IPS-15b (cell line): ENCODE measurements at regions not wholly inside any gene's neighbourhood (a gene's known extent, or its start where the extent isn't known, plus 50 kb on each side); places are given as distances from the start of the nearest gene placed in this dataset.

Experiments
- H3K27me3 ChIP-seq: one replicate; pipeline ENCODE4 v1.6.1; 2013; ENCODE audit warnings: low read length; ENCODE audit not compliant: control insufficient read depth, insufficient read depth
- H3K36me3 ChIP-seq: one replicate; pipeline ENCODE4 v1.6.1; 2013; ENCODE audit warnings: low read length; ENCODE audit not compliant: control insufficient read depth, insufficient read depth
- H3K4me1 ChIP-seq: one replicate; pipeline ENCODE4 v1.6.1; 2013; ENCODE audit warnings: mild to moderate bottlenecking, low read length; ENCODE audit not compliant: control insufficient read depth, insufficient read depth
- H3K4me3 ChIP-seq: one replicate; pipeline ENCODE4 v1.5.1; 2013; ENCODE audit warnings: low read depth, low read length
- H3K9ac ChIP-seq: one replicate; pipeline ENCODE4 v1.6.1; 2013; ENCODE audit warnings: low read depth, mild to moderate bottlenecking, low read length
- H3K9me3 ChIP-seq: one replicate; pipeline ENCODE4 v1.6.1; 2013; ENCODE audit warnings: mild to moderate bottlenecking, low read length; ENCODE audit not compliant: control insufficient read depth, insufficient read depth

- Histone ChIP-seq H3K36me3 (no peaks in the 10 kb centered on the region), H3K27me3 (peaks cover 47% of the 10 kb centered on the region), H3K9me3 (no peaks in the 10 kb centered on the region), H3K9ac (peak overlapping the region; percentile 16), H3K4me1 (peaks cover 3% of the 10 kb centered on the region), H3K4me3 (peak overlapping the region; percentile 76)
Observed at GRCh38 chr1:98054367-98054701, 133.5 kb upstream of the DPYD start.

- Histone ChIP-seq H3K27me3 (peaks cover 54% of the 10 kb centered on the region), H3K36me3 (no peaks in the 10 kb centered on the region), H3K9ac (peak overlapping the region; percentile 38), H3K4me3 (peak overlapping the region; percentile 76), H3K9me3 (no peaks in the 10 kb centered on the region), H3K4me1 (peaks cover 6% of the 10 kb centered on the region)
Observed at GRCh38 chr1:98053471-98054366, 132.9 kb upstream of the DPYD start.

GRCh38 chr1:98051065-98051675, 130.3 kb upstream of the DPYD start:
- Histone ChIP-seq H3K4me1 (peaks cover 6% of the 10 kb centered on the region), H3K36me3 (no peaks in the 10 kb centered on the region), H3K27me3 (peaks cover 78% of the 10 kb centered on the region), H3K9ac (no peak overlapping the region), H3K9me3 (no peaks in the 10 kb centered on the region), H3K4me3 (no peak overlapping the region)

- Histone ChIP-seq H3K4me3 (peak overlapping the region; percentile 50), H3K9ac (no peak overlapping the region), H3K36me3 (no peaks in the 10 kb centered on the region), H3K27me3 (peaks cover 87% of the 10 kb centered on the region), H3K9me3 (no peaks in the 10 kb centered on the region), H3K4me1 (peaks cover 4% of the 10 kb centered on the region)
Observed at GRCh38 chr1:98049370-98050135, 128.7 kb upstream of the DPYD start.

- H3K4me1 ChIP-seq = peaks cover 5% of the 10 kb centered on the region
- no peaks in the 10 kb centered on the region for H3K9me3 ChIP-seq
- H3K36me3 ChIP-seq = no peaks in the 10 kb centered on the region
- H3K4me3 ChIP-seq = peak overlapping the region; percentile 50
- peaks cover 92% of the 10 kb centered on the region for H3K27me3 ChIP-seq
- H3K9ac ChIP-seq = no peak overlapping the region
Observed at GRCh38 chr1:98048751-98049325, 128.0 kb upstream of the DPYD start.

GRCh38 chr1:98048244-98048643, 127.4 kb upstream of the DPYD start:
- peaks cover 11% of the 10 kb centered on the region for H3K4me1 ChIP-seq

GRCh38 chr1:98047171-98047570, 126.3 kb upstream of the DPYD start:
- Histone ChIP-seq H3K4me1 (peaks cover 11% of the 10 kb centered on the region), H3K9ac (no peak overlapping the region), H3K27me3 (peaks cover 98% of the 10 kb centered on the region), H3K36me3 (no peaks in the 10 kb centered on the region), H3K9me3 (no peaks in the 10 kb centered on the region), H3K4me3 (no peak overlapping the region)

More at GRCh38 chr1:98048244-98048643, 127.4 kb upstream of the DPYD start:
- H3K36me3 ChIP-seq = no peaks in the 10 kb centered on the region
- no peaks in the 10 kb centered on the region for H3K9me3 ChIP-seq
- peak overlapping the region; percentile 50 for H3K4me3 ChIP-seq
- H3K9ac ChIP-seq = no peak overlapping the region
- peaks cover 97% of the 10 kb centered on the region for H3K27me3 ChIP-seq

- Histone ChIP-seq H3K27me3 (peaks cover 90% of the 10 kb centered on the region), H3K9me3 (no peaks in the 10 kb centered on the region), H3K4me3 (peak overlapping the region; percentile 66), H3K4me1 (peaks cover 11% of the 10 kb centered on the region), H3K9ac (no peak overlapping the region), H3K36me3 (no peaks in the 10 kb centered on the region)
Observed at GRCh38 chr1:98045767-98046641, 125.2 kb upstream of the DPYD start.

GRCh38 chr1:98045211-98045766, 124.5 kb upstream of the DPYD start:
- no peak overlapping the region for H3K9ac ChIP-seq
- peak overlapping the region; percentile 66 for H3K4me3 ChIP-seq
- peaks cover 83% of the 10 kb centered on the region for H3K27me3 ChIP-seq

GRCh38 chr1:98044766-98045165, 123.9 kb upstream of the DPYD start:
- Histone ChIP-seq H3K9me3 (no peaks in the 10 kb centered on the region), H3K4me3 (peak overlapping the region; percentile 66), H3K4me1 (peaks cover 11% of the 10 kb centered on the region), H3K9ac (no peak overlapping the region), H3K27me3 (peaks cover 78% of the 10 kb centered on the region), H3K36me3 (no peaks in the 10 kb centered on the region)

More at GRCh38 chr1:98045211-98045766, 124.5 kb upstream of the DPYD start:
- H3K36me3 ChIP-seq = no peaks in the 10 kb centered on the region
- H3K9me3 ChIP-seq = no peaks in the 10 kb centered on the region
- H3K4me1 ChIP-seq = peaks cover 11% of the 10 kb centered on the region
